Type B pancreatic cell (in vitro differentiated cells): ENCODE measurements at regions not wholly inside any gene's neighbourhood (a gene's known extent, or its start where the extent isn't known, plus 50 kb on each side); places are given as distances from the start of the nearest gene placed in this dataset.
A peak's percentile ranks its signal among the peaks of the same experiment; 100 is the strongest.

Source experiments
- DNase-seq: peaks from one replicate; pipeline ENCODE4 v3.0.0; 2021; ENCODE audit warnings: mixed read lengths; ENCODE audit not compliant: unreplicated experiment; ENCODE audit errors: extremely low spot score
- H3K27ac Mint-ChIP-seq: 2 replicates; pipeline ENCODE4 v1.8.0; 2021; ENCODE audit warnings: mild to moderate bottlenecking, mixed read lengths
- H3K27me3 Mint-ChIP-seq: 2 replicates; pipeline ENCODE4 v1.8.0; 2021; ENCODE audit warnings: mixed read lengths
- H3K36me3 Mint-ChIP-seq: 2 replicates; pipeline ENCODE4 v1.8.0; 2021; ENCODE audit warnings: mixed read lengths
- H3K4me1 Mint-ChIP-seq: one replicate; pipeline ENCODE4 v1.8.0; 2021; ENCODE audit warnings: mixed read lengths; ENCODE audit not compliant: unreplicated experiment
- H3K4me3 Mint-ChIP-seq: 2 replicates; pipeline ENCODE4 v1.8.0; 2021; ENCODE audit warnings: mild to moderate bottlenecking, mixed read lengths
- H3K9me3 Mint-ChIP-seq: 2 replicates; pipeline ENCODE4 v1.8.0; 2021; ENCODE audit warnings: mixed read lengths
- TF ChIP-seq, protein P1 (sequence below): fragments of 200-600 bp; sonication (generic); conservative IDR thresholded peaks from 2 replicates; pipeline ENCODE4 v1.5.0; 2021; ENCODE audit warnings: antibody characterized with exemption, mild to moderate bottlenecking

DNA sequence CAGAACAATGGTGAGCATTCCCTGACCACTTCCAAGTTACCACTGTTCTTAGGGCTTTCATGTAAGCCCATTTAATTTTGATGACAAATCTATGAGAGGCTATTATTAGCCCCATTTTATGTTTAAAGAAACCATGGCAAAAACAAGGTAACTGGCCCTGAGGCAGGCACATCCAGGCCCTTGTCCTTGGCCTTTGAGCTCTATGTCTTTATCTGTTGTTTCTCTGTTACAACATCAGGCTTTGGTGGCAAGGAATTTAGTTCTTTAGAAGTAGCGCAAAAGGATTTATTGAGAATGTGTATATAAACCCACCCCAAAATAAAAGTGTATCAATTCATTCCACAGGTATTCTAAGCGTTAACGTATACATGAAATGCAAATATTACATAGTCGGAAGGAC is 257.1 kb downstream of the HNMT start:
- no peak for DNase-seq
- Mint-ChIP-seq H3K27me3 (no peaks in the 10 kb centered on the region), H3K9me3 (no peaks in the 10 kb centered on the region), H3K27ac (no peak overlapping the region), H3K36me3 (no peaks in the 10 kb centered on the region), H3K4me3 (no peak overlapping the region), H3K4me1 (no peaks in the 10 kb centered on the region)
- TF ChIP-seq, protein P1, sequence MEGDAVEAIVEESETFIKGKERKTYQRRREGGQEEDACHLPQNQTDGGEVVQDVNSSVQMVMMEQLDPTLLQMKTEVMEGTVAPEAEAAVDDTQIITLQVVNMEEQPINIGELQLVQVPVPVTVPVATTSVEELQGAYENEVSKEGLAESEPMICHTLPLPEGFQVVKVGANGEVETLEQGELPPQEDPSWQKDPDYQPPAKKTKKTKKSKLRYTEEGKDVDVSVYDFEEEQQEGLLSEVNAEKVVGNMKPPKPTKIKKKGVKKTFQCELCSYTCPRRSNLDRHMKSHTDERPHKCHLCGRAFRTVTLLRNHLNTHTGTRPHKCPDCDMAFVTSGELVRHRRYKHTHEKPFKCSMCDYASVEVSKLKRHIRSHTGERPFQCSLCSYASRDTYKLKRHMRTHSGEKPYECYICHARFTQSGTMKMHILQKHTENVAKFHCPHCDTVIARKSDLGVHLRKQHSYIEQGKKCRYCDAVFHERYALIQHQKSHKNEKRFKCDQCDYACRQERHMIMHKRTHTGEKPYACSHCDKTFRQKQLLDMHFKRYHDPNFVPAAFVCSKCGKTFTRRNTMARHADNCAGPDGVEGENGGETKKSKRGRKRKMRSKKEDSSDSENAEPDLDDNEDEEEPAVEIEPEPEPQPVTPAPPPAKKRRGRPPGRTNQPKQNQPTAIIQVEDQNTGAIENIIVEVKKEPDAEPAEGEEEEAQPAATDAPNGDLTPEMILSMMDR = no peak

DNA sequence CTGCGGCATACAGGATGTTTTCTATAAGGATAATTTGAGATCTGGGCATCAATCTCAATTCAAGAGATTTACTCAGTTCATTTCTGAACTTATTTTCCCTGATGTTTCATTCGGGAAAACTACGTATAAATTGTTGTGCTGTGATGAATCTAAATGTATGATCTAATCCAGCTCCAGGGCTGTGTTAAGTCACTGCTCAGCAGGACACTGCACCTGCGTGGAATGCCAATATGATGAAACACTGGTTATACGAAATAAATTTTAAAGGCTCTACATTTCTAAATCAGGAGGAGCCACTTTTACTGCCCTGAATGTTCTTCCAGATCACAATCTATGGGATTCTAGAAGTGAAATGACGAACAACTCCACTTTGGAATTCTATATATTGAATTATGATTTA is 259.0 kb downstream of the HNMT start:
- no peak overlapping the region for H3K4me3 Mint-ChIP-seq
- no peaks in the 10 kb centered on the region for H3K27me3 Mint-ChIP-seq
- no peaks in the 10 kb centered on the region for H3K9me3 Mint-ChIP-seq
- H3K4me1 Mint-ChIP-seq = no peaks in the 10 kb centered on the region
- no peaks in the 10 kb centered on the region for H3K36me3 Mint-ChIP-seq
- no peak overlapping the region for H3K27ac Mint-ChIP-seq
- DNase-seq = no peak
- TF ChIP-seq, protein P1 = no peak

DNA sequence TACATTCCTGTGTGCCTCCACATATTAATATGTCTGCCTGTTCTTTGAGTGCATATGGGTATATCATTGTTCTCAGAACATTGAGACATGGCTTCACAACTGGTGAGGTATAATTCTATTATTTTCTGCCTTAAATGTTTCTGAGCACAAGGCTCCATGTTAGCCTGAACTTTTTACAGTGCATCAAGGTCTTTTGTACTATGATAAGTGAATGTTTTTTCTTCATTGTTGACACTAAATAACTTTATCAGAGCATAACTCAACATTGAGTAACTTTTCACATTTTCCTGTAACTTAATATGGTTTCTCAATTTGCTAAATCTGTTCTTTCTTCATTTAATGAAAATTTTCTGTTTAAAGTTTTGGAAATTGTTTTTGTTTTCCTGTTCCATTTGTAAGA is 262.9 kb downstream of the HNMT start:
- TF ChIP-seq, protein P1 = no peak
- DNase-seq = no peak
- no peaks in the 10 kb centered on the region for H3K36me3 Mint-ChIP-seq
- H3K27me3 Mint-ChIP-seq = no peaks in the 10 kb centered on the region
- H3K4me3 Mint-ChIP-seq = no peak overlapping the region
- no peak overlapping the region for H3K27ac Mint-ChIP-seq
- H3K4me1 Mint-ChIP-seq = no peaks in the 10 kb centered on the region
- H3K9me3 Mint-ChIP-seq = no peaks in the 10 kb centered on the region

DNA sequence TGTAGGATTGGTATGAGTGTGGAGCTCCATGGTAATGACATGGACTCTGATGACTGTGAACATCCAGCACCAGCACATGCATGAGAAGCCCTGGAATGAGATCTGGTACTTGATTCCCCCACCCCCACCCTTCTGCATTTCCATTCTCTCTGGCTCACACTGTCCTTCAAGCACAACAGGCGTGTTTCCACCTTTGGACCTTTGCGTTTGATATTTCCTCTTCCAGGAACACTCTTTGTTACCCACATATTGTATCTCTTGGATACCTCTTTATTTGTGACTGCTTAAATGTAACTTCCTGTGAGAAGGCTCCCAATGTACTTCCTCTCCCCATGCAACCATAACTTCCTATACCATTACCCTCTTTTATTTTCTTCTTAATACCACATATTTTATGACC is 263.8 kb downstream of the HNMT start:
- H3K27me3 Mint-ChIP-seq = no peaks in the 10 kb centered on the region
- no peak for DNase-seq
- H3K4me1 Mint-ChIP-seq = no peaks in the 10 kb centered on the region
- H3K9me3 Mint-ChIP-seq = no peaks in the 10 kb centered on the region
- H3K27ac Mint-ChIP-seq = no peak overlapping the region
- no peaks in the 10 kb centered on the region for H3K36me3 Mint-ChIP-seq
- no peak overlapping the region for H3K4me3 Mint-ChIP-seq
- TF ChIP-seq, protein P1 = no peak

DNA sequence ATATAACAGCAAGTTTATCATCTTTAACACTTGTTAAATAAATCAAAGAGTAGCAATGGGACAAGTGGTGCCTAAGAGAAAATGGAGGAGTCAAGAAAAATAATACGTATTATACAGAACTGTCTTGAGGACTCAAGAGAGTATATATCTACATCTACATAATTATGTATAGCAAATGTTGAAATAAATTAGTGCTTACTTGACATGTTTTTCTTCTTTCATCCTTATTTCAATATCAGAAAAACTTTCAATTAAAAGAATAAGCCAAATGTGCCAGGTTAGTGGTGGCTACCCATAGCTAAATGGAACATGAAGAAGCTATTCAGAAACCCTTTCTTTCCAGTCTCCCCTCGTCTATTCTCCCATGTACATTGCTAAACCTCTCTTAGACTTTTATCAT is 267.3 kb upstream of the SPOPL start:
- TF ChIP-seq, protein P1 = no peak
- Mint-ChIP-seq H3K36me3 (no peaks in the 10 kb centered on the region), H3K4me3 (no peak overlapping the region), H3K27me3 (no peaks in the 10 kb centered on the region), H3K27ac (no peak overlapping the region), H3K9me3 (no peaks in the 10 kb centered on the region), H3K4me1 (peaks cover 13% of the 10 kb centered on the region)
- DNase-seq = no peak

DNA sequence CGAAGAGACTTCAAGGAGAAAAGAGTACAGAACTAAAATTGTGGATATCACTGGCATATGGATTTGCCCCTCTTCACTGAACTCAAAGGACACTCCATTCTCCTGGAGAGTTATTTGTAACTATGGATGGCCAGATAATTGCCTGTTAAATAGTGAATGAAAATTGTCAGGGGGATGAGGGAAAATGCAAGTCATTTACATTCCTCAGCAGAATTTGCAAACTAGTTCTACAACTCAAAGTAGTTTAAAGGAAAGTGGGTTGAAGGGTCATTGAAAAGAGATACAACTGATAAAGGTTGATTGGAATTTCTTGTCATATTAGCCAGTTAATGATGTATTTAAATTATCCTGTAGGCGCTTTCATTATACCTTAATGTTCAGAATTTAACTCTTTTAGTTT is 266.5 kb upstream of the SPOPL start:
- Mint-ChIP-seq H3K4me3 (no peak overlapping the region), H3K4me1 (peaks cover 13% of the 10 kb centered on the region), H3K27ac (peak overlapping the region; percentile 50), H3K36me3 (no peaks in the 10 kb centered on the region), H3K27me3 (no peaks in the 10 kb centered on the region), H3K9me3 (no peaks in the 10 kb centered on the region)
- TF ChIP-seq, protein P1 = no peak
- DNase-seq = no peak
